Endothelial cell of umbilical vein (primary cell): ENCODE measurements at regions not wholly inside any gene's neighbourhood (a gene's known extent, or its start where the extent isn't known, plus 50 kb on each side); places are given as distances from the start of the nearest gene placed in this dataset.

Experiments
- BruUV-seq: library from RNA; stranded (reverse); fragments of 400-500 nt; replicated peaks from 2 replicates; lab custom pipeline; 2021; lab: Mats Ljungman, UMichigan
- CTCF ChIA-PET: fragments of 300-600, 350-600 bp; sonication (Branson Sonifier 250); formaldehyde crosslinking; loops from one replicate; lab custom pipeline; 2021; ENCODE audit warnings: antibody characterized with exemption, inconsistent platforms; lab: Charles Lee
- POLR2A ChIA-PET: fragments of 300-600, 350-600 bp; sonication (Branson Sonifier 250); formaldehyde crosslinking; loops from one replicate; lab custom pipeline; 2021; ENCODE audit warnings: antibody characterized with exemption, inconsistent platforms; lab: Charles Lee
- DNase-seq: peaks from one replicate; pipeline ENCODE4 v3.0.0-alpha.2; 2011; ENCODE audit warnings: low read depth, low spot score
- FAIRE-seq: peaks from 2 replicates; lab custom pipeline; 2011; peaks lifted over from hg19 to GRCh38; lab: Jason Lieb, UNC
- H2AFZ ChIP-seq: 2 replicates; pipeline ENCODE4 v1.6.0; 2012; ENCODE audit warnings: low read depth, low read length, control low read depth, inconsistent platforms
- H3K27ac ChIP-seq: 2 replicates; pipeline ENCODE4 v1.5.1; 2011; ENCODE audit warnings: low read depth, mild to moderate bottlenecking, control low read depth, low read length, moderate library complexity; ENCODE audit not compliant: insufficient read depth
- H3K27me3 ChIP-seq, 2 experiments: 2 replicates each; pipeline versions ENCODE4 v1.6.0 to v1.6.1; 2011; ENCODE audit warnings: low read length in 2 of 2, mixed read lengths in 1 of 2; ENCODE audit not compliant: control insufficient read depth in 2 of 2, insufficient read depth in 2 of 2
- H3K36me3 ChIP-seq, 2 experiments: 2 replicates in 1 of 2; 3 replicates in 1 of 2; pipeline ENCODE4 v1.5.1; 2011; ENCODE audit warnings: low read length in 2 of 2, mild to moderate bottlenecking in 1 of 2, moderate library complexity in 1 of 2; ENCODE audit not compliant: control insufficient read depth in 2 of 2, insufficient read depth in 2 of 2; ENCODE audit errors: extremely low read depth in 1 of 2
- H3K4me1 ChIP-seq: 3 replicates; pipeline ENCODE4 v1.5.1; 2011; ENCODE audit warnings: mild to moderate bottlenecking, low read length; ENCODE audit not compliant: control insufficient read depth, insufficient read depth; ENCODE audit errors: extremely low read depth
- H3K4me2 ChIP-seq: 2 replicates; pipeline ENCODE4 v1.6.1; 2011; ENCODE audit warnings: low read length, control low read depth, mixed read lengths; ENCODE audit not compliant: insufficient read depth
- H3K4me3 ChIP-seq, 3 experiments: fragments of 200-600 bp in 1 of 3; sonication (generic), shearing (Covaris generic) in 1 of 3; replicated peaks in 1 of 3; 2 replicates each; pipeline ENCODE4 v1.5.1; 2011 to 2016; ENCODE audit warnings: control low read depth in 3 of 3, low read length in 3 of 3, mild to moderate bottlenecking in 2 of 3, inconsistent platforms in 1 of 3, low read depth in 1 of 3, moderate library complexity in 1 of 3; ENCODE audit not compliant: insufficient read depth in 1 of 3
- H3K79me2 ChIP-seq: 2 replicates; pipeline ENCODE4 v1.6.0; 2012; ENCODE audit warnings: low read length, inconsistent platforms; ENCODE audit not compliant: control insufficient read depth, insufficient read depth
- H3K9ac ChIP-seq: replicated peaks from 2 replicates; pipeline ENCODE3; 2011; ENCODE audit warnings: low read length, control low read depth; ENCODE audit not compliant: insufficient read depth; ENCODE audit errors: extremely low read depth
- H3K9me1 ChIP-seq: replicated peaks from 3 replicates; pipeline ENCODE4 v1.6.0; 2011; ENCODE audit warnings: mild to moderate bottlenecking, low read length; ENCODE audit not compliant: control insufficient read depth, insufficient read depth; ENCODE audit errors: extremely low read depth
- H3K9me3 ChIP-seq: replicated peaks from 2 replicates; pipeline ENCODE4 v1.5.1; 2012; ENCODE audit warnings: low read length, inconsistent platforms; ENCODE audit not compliant: control insufficient read depth, insufficient read depth
- H4K20me1 ChIP-seq: replicated peaks from 2 replicates; pipeline ENCODE3; 2011; ENCODE audit warnings: mild to moderate bottlenecking, low read length; ENCODE audit not compliant: control insufficient read depth, insufficient read depth; ENCODE audit errors: extremely low read depth
- EZH2 ChIP-seq: IDR thresholded peaks from 2 replicates; pipeline ENCODE4 v1.6.1; 2012; ENCODE audit warnings: borderline replicate concordance, low read depth, mild to moderate bottlenecking, moderate library complexity, low read length, inconsistent platforms; ENCODE audit not compliant: severe bottlenecking
- FOS ChIP-seq: IDR thresholded peaks from 2 replicates; pipeline ENCODE4 v1.6.1; 2011; ENCODE audit warnings: mild to moderate bottlenecking, low read length, moderate library complexity, borderline replicate concordance; ENCODE audit not compliant: insufficient read depth
- GATA2 ChIP-seq: IDR thresholded peaks from 2 replicates; pipeline ENCODE4 v1.7.0; 2011; ENCODE audit warnings: low read depth, mild to moderate bottlenecking, moderate library complexity, mixed read lengths, low read length; ENCODE audit not compliant: insufficient read length, insufficient read depth
- JUN ChIP-seq: IDR thresholded peaks from 2 replicates; pipeline ENCODE4 v1.6.1; 2011; ENCODE audit warnings: borderline replicate concordance, low read depth; ENCODE audit not compliant: insufficient read length, insufficient read depth
- MAX ChIP-seq: IDR thresholded peaks from 2 replicates; pipeline ENCODE4 v1.6.1; 2011; ENCODE audit not compliant: insufficient read depth, insufficient read length
- MYC ChIP-seq: IDR thresholded peaks from one replicate; pipeline ENCODE4 v1.6.1; 2011; ENCODE audit warnings: mild to moderate bottlenecking, low read depth, low read length
- POLR2A ChIP-seq: IDR thresholded peaks from 2 replicates; pipeline ENCODE4 v1.6.1; 2012; ENCODE audit warnings: low read depth, mild to moderate bottlenecking, control low read depth, low read length
- POLR2AphosphoS5 ChIP-seq: IDR thresholded peaks from 2 replicates; pipeline ENCODE4 v1.6.1; 2012; ENCODE audit warnings: low read depth, mild to moderate bottlenecking, control low read depth, low read length, moderate library complexity; ENCODE audit not compliant: insufficient read depth
- dilution Hi-C: fragments of 300-500 bp; cut with MboI; formaldehyde crosslinking; loops from one replicate; pipeline ENCODE4 v1.15.0; 2019; ENCODE audit warnings: low sequenced_read_pairs; ENCODE audit not compliant: extremely low pct_ligation_motif_present
- intact Hi-C: fragments of 100-400 bp; cut with micrococcal nuclease; formaldehyde crosslinking; loops from one replicate; pipeline ENCODE4 v1.10.0; 2022
- TF ChIP-seq, protein P1 (sequence below), 2 donors: IDR thresholded peaks; 1 replicate in 1 of 2; 2 replicates in 1 of 2; pipeline ENCODE4 v1.5.1; 2011; ENCODE audit warnings: low read length in 2 of 2, mild to moderate bottlenecking in 2 of 2, moderate library complexity in 2 of 2, control low read depth in 1 of 2, inconsistent platforms in 1 of 2, low read depth in 1 of 2; ENCODE audit not compliant: insufficient read depth in 1 of 2; ENCODE audit errors: extremely low read depth in 1 of 2

- FAIRE-seq (no peak), DNase-seq (no peak)
- Histone ChIP-seq H3K79me2 (no peaks in the 10 kb centered on the region), H4K20me1 (no peaks in the 10 kb centered on the region), H2AFZ (no peak overlapping the region), H3K9me3 (no peaks in the 10 kb centered on the region), H3K36me3 (no peaks in the 10 kb centered on the region), H3K4me1 (no peaks in the 10 kb centered on the region), H3K27ac (no peak overlapping the region), H3K9ac (no peak overlapping the region), H3K4me2 (no peak overlapping the region), H3K9me1 (no peaks in the 10 kb centered on the region), H3K4me3 (no peak overlapping the region), H3K27me3 (no peaks in the 10 kb centered on the region)
- dilution Hi-C loops: no loop called here
- CTCF ChIA-PET: no interaction called here
- intact Hi-C loops: no loop called here
- no TSS peak for BruUV-seq
- TF ChIP-seq GATA2 (no peak), JUN (no peak), POLR2A (no peak)
- TF ChIP-seq, protein P1, sequence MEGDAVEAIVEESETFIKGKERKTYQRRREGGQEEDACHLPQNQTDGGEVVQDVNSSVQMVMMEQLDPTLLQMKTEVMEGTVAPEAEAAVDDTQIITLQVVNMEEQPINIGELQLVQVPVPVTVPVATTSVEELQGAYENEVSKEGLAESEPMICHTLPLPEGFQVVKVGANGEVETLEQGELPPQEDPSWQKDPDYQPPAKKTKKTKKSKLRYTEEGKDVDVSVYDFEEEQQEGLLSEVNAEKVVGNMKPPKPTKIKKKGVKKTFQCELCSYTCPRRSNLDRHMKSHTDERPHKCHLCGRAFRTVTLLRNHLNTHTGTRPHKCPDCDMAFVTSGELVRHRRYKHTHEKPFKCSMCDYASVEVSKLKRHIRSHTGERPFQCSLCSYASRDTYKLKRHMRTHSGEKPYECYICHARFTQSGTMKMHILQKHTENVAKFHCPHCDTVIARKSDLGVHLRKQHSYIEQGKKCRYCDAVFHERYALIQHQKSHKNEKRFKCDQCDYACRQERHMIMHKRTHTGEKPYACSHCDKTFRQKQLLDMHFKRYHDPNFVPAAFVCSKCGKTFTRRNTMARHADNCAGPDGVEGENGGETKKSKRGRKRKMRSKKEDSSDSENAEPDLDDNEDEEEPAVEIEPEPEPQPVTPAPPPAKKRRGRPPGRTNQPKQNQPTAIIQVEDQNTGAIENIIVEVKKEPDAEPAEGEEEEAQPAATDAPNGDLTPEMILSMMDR (IDR thresholded peaks at IDR 0.05; ENCODE audit: extremely low read depth in 1 of 2, insufficient read depth in 1 of 2, low read depth in 1 of 2, low read length in 2 of 2): no peak
- POLR2A ChIA-PET: no interaction called here
Observed at GRCh38 chr18:1746131-1746530, 825.2 kb downstream of the METTL4 start.

DNA sequence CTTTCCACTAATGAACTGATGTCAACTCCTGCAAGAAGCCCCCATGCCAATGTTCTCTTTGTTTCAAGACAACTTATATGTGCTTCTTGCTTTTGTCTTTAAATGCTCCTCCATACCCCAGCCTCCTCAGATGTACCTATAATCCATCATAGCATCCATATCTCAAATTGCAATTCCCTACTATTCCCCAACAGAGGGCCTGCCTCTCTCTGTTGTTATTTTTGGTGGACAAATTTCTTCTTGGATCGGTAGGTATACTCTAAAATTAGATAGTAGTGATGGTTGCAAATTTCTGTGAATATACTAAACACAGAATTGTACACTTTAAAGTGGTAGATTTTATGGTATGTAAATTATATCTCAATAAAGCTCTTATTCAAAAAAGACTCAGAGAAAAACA is 820.1 kb downstream of the METTL4 start:
- ChIA-PET CTCF (no interaction called here), POLR2A (no interaction called here)
- Histone ChIP-seq H3K36me3 (no peaks in the 10 kb centered on the region), H3K9ac (no peak overlapping the region), H4K20me1 (no peaks in the 10 kb centered on the region), H3K9me1 (no peaks in the 10 kb centered on the region), H3K4me1 (no peaks in the 10 kb centered on the region), H3K27me3 (no peaks in the 10 kb centered on the region), H3K4me3 (no peak overlapping the region), H3K9me3 (no peaks in the 10 kb centered on the region), H3K27ac (no peak overlapping the region), H3K79me2 (no peaks in the 10 kb centered on the region), H3K4me2 (no peak overlapping the region), H2AFZ (no peak overlapping the region)
- TF ChIP-seq GATA2 (no peak), POLR2AphosphoS5 (no peak), EZH2 (no peak), MAX (no peak), JUN (no peak), MYC (no peak), FOS (no peak), POLR2A (no peak)
- TF ChIP-seq, protein P1 (IDR thresholded peaks at IDR 0.05; ENCODE audit: extremely low read depth in 1 of 2, insufficient read depth in 1 of 2, low read depth in 1 of 2, low read length in 2 of 2): no peak
- BruUV-seq: no TSS peak
- intact Hi-C loops: no loop called here
- FAIRE-seq (no peak), DNase-seq (no peak)
- dilution Hi-C loops: no loop called here
